Ovary (tissue), 7 donors: ENCODE measurements at regions not wholly inside any gene's neighbourhood (a gene's known extent, or its start where the extent isn't known, plus 50 kb on each side); places are given as distances from the start of the nearest gene placed in this dataset.

Experiments
- DNase-seq, 5 donors: peaks; one replicate each; pipeline ENCODE4 v3.0.0-alpha.2; 2019 to 2020
- H3K27ac ChIP-seq, 2 donors: fragments of 200-600 bp; one replicate each; pipeline versions ENCODE4 v1.5.1 to v1.8.0; 2019 to 2022
- H3K27me3 ChIP-seq: fragments of 200-600 bp; one replicate; pipeline ENCODE4 v1.8.0; 2022
- H3K36me3 ChIP-seq: fragments of 200-600 bp; sonication (generic); one replicate; pipeline ENCODE4 v1.5.1; 2019
- H3K4me1 ChIP-seq: one replicate; pipeline ENCODE4 v1.8.1; 2013; ENCODE audit warnings: mild to moderate bottlenecking, moderate library complexity; ENCODE audit not compliant: insufficient read depth
- H3K4me3 ChIP-seq: fragments of 200-600 bp; sonication (generic); one replicate; pipeline ENCODE4 v1.5.1; 2017
- H3K9me3 ChIP-seq, 2 donors: fragments of 200-600 bp in 1 of 2; sonication (generic) in 1 of 2; one replicate each; pipeline versions ENCODE4 v1.5.1 to v1.8.1; 2013 to 2019; ENCODE audit warnings: mild to moderate bottlenecking in 1 of 2, moderate library complexity in 1 of 2
- CTCF ChIP-seq, 3 donors: fragments of 450-650 bp in 2 of 3; fragments of 200-600 bp in 1 of 3; IDR thresholded peaks; one replicate each; pipeline versions ENCODE4 v1.5.1 to v1.8.0; 2016 to 2022; ENCODE audit warnings: antibody characterized with exemption in 3 of 3, mild to moderate bottlenecking in 1 of 3
- EP300 ChIP-seq: sonication (generic); formaldehyde crosslinking; IDR thresholded peaks from one replicate; pipeline ENCODE4 v1.6.1; 2017; ENCODE audit warnings: antibody characterized with exemption
- POLR2A ChIP-seq: fragments of 450-650 bp; IDR thresholded peaks from one replicate; pipeline ENCODE4 v1.6.1; 2017; ENCODE audit warnings: antibody characterized with exemption, mild to moderate bottlenecking, moderate library complexity
- WGBS, 3 donors: extraction: QIAGEN DNeasy Blood & Tissue Kit in 1 of 3; methylation state at CpG; one replicate each; pipeline versions ENCODE4 v1.1.5 to v1.1.7; 2013 to 2017; 5-methylcytosine and 5-hydroxymethylcytosine counted together
- intact Hi-C, 4 donors: fragments of 100-400 bp; cut with DNase I; formaldehyde crosslinking; loops; one replicate each; pipeline versions ENCODE4 v1.11.0 to v1.15.1; 2022 to 2023
- donor health status: DM: no; HTN: no; CAD: no; lungs with moderate emphysema.
- donor health status: DM: no; HTN: no; CAD: no.
- donor health status: Bipolar disorder and iron deficiency.
- donor health status: DM: no; HTN: no; CAD: no.
- donor health status: DM: yes; HTN: yes; CAD: no.

GRCh38 chrX:63441717-63442116 is 90.6 kb upstream of the SPIN4 start:
- 86 to 93% (median 86%) methylated on average over 2 of the region's 2 CpGs for WGBS, 3 donors
- intact Hi-C loops, result no loop called here

GRCh38 chrX:63439580-63439979 is 88.4 kb upstream of the SPIN4 start:
- 94 to 97% (median 95%) methylated on average over 1 of the region's 1 CpG for WGBS, 3 donors
- no peak for TF ChIP-seq EP300
- TF ChIP-seq POLR2A, result no peak
- no peak for TF ChIP-seq CTCF (IDR thresholded peaks at IDR 0.05)
- intact Hi-C loops, result no loop called here

More at GRCh38 chrX:63441717-63442116, 90.6 kb upstream of the SPIN4 start:
- H3K36me3 ChIP-seq, result no peaks in the 10 kb centered on the region
- no peaks in the 10 kb centered on the region for H3K27me3 ChIP-seq
- no peak overlapping the region for H3K27ac ChIP-seq
- TF ChIP-seq CTCF (IDR thresholded peaks at IDR 0.05) (no peak), EP300 (no peak), POLR2A (no peak)
- DNase-seq, result no peak
- no peaks in the 10 kb centered on the region for H3K9me3 ChIP-seq
- H3K4me1 ChIP-seq, result no peaks in the 10 kb centered on the region
- H3K4me3 ChIP-seq, result no peak overlapping the region

GRCh38 chrX:63436865-63437264 is 85.7 kb upstream of the SPIN4 start:
- no peaks in the 10 kb centered on the region for H3K27me3 ChIP-seq
- intact Hi-C loops, result no loop called here
- no peaks in the 10 kb centered on the region for H3K36me3 ChIP-seq
- WGBS, 3 donors, result 38 to 68% (median 49%) methylated on average over 1 of the region's 1 CpG
- H3K27ac ChIP-seq, result no peak overlapping the region
- no peak overlapping the region for H3K4me3 ChIP-seq
- no peak for TF ChIP-seq POLR2A
- TF ChIP-seq EP300, result no peak
- TF ChIP-seq CTCF (IDR thresholded peaks at IDR 0.05), result no peak
- H3K9me3 ChIP-seq, result no peaks in the 10 kb centered on the region
- no peak for DNase-seq
- no peaks in the 10 kb centered on the region for H3K4me1 ChIP-seq

More at GRCh38 chrX:63439580-63439979, 88.4 kb upstream of the SPIN4 start:
- Histone ChIP-seq H3K4me1 (no peaks in the 10 kb centered on the region), H3K4me3 (no peak overlapping the region), H3K27me3 (no peaks in the 10 kb centered on the region), H3K27ac (no peak overlapping the region), H3K36me3 (no peaks in the 10 kb centered on the region), H3K9me3 (no peaks in the 10 kb centered on the region)
- no peak for DNase-seq

- WGBS, 3 donors, result 74 to 81% (median 75%) methylated on average over 6 of the region's 6 CpGs
- H3K27me3 ChIP-seq, result no peaks in the 10 kb centered on the region
- H3K4me3 ChIP-seq, result no peak overlapping the region
- H3K9me3 ChIP-seq, result no peaks in the 10 kb centered on the region
- H3K4me1 ChIP-seq, result no peaks in the 10 kb centered on the region
- H3K36me3 ChIP-seq, result no peaks in the 10 kb centered on the region
- H3K27ac ChIP-seq, result no peak overlapping the region
- TF ChIP-seq EP300, result no peak
- no peak for TF ChIP-seq POLR2A
- no peak for TF ChIP-seq CTCF (IDR thresholded peaks at IDR 0.05)
- DNase-seq, result no peak
- intact Hi-C loops, result no loop called here
Observed at GRCh38 chrX:63434665-63435064, 83.5 kb upstream of the SPIN4 start.
